ENCODE measurements at regions not wholly inside any gene's neighbourhood (a gene's known extent, or its start where the extent isn't known, plus 50 kb on each side); places are given as distances from the start of the nearest gene placed in this dataset.

GRCh38 chr9:120259100-120259499 lies 320.9 kb downstream of the CDK5RAP2 start:
- Histone ChIP-seq H3K23me2 (ENCODE audit: insufficient read length, low read depth, low read length, poor library complexity, severe bottlenecking) (no peaks in the 10 kb centered on the region), H3K27ac (ENCODE audit: insufficient read length, low read depth, low read length) (no peak overlapping the region), H3K4ac (ENCODE audit: low read depth, low read length) (no peak overlapping the region), H4K5ac (ENCODE audit: insufficient read length, low read depth, low read length) (no peak overlapping the region), H3K27me3 (ENCODE audit: insufficient read depth, low read length) (no peaks in the 10 kb centered on the region), H3T11ph (ENCODE audit: low read length) (no peak overlapping the region), H4K8ac (replicated peaks; ENCODE audit: insufficient read length, low read depth, low read length) (no peak overlapping the region), H2AFZ (ENCODE audit: low read length) (no peak overlapping the region), H3K9me3 (ENCODE audit: control insufficient read depth, low read depth, low read length) (no peaks in the 10 kb centered on the region), H3K4me2 (ENCODE audit: insufficient read depth, insufficient read length, low read length) (no peak overlapping the region), H3K79me2 (ENCODE audit: insufficient read depth, low read length) (no peaks in the 10 kb centered on the region), H3K9ac (ENCODE audit: extremely low read depth, insufficient read length, low read length) (no peak overlapping the region), H3K18ac (ENCODE audit: insufficient read length, low read depth, low read length) (no peak overlapping the region), H4K20me1 (ENCODE audit: control insufficient read depth, insufficient read depth, insufficient read length) (no peaks in the 10 kb centered on the region), H2AK5ac (ENCODE audit: insufficient read length, low read length) (no peak overlapping the region), H3K56ac (ENCODE audit: insufficient read length, low read depth, low read length) (no peak overlapping the region), H3K4me1 (ENCODE audit: insufficient read depth, low read length) (no peaks in the 10 kb centered on the region), H2BK15ac (ENCODE audit: low read depth, low read length) (no peak overlapping the region), H2BK12ac (ENCODE audit: insufficient read length, low read depth, low read length) (no peak overlapping the region), H2BK20ac (ENCODE audit: low read depth, low read length, poor library complexity, severe bottlenecking) (no peak overlapping the region), H2BK5ac (ENCODE audit: insufficient read length, low read length) (no peak overlapping the region), H3K14ac (ENCODE audit: insufficient read depth, low read length) (no peak overlapping the region; the same call in 1 of the 2 replicates), H4K91ac (ENCODE audit: insufficient read length, low read depth, low read length) (no peak overlapping the region), H3K23ac (ENCODE audit: insufficient read length, low read depth, low read length) (no peak overlapping the region), H2BK120ac (ENCODE audit: low read depth, low read length, poor library complexity, severe bottlenecking) (no peak overlapping the region), H3K79me1 (ENCODE audit: insufficient read depth, low read depth, low read length, poor library complexity, severe bottlenecking) (no peaks in the 10 kb centered on the region)
- TF ChIP-seq, protein P1, sequence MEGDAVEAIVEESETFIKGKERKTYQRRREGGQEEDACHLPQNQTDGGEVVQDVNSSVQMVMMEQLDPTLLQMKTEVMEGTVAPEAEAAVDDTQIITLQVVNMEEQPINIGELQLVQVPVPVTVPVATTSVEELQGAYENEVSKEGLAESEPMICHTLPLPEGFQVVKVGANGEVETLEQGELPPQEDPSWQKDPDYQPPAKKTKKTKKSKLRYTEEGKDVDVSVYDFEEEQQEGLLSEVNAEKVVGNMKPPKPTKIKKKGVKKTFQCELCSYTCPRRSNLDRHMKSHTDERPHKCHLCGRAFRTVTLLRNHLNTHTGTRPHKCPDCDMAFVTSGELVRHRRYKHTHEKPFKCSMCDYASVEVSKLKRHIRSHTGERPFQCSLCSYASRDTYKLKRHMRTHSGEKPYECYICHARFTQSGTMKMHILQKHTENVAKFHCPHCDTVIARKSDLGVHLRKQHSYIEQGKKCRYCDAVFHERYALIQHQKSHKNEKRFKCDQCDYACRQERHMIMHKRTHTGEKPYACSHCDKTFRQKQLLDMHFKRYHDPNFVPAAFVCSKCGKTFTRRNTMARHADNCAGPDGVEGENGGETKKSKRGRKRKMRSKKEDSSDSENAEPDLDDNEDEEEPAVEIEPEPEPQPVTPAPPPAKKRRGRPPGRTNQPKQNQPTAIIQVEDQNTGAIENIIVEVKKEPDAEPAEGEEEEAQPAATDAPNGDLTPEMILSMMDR (conservative IDR thresholded peaks at IDR 0.05), result no peak
- H3K9me3 Mint-ChIP-seq, result no peaks in the 10 kb centered on the region
- no CpG with 5 or more reads among the region's 1 CpG for WGBS (ENCODE audit: extremely low coverage, insufficient read length, low lambda C conversion rate)
- peaks cover 9% of the 10 kb centered on the region for H3K27me3 Mint-ChIP-seq (ENCODE audit: low read depth)
- H3K4me3 Mint-ChIP-seq, result no peak overlapping the region
- no peak for DNase-seq
- no peaks in the 10 kb centered on the region; a peak in 1 of 4 replicates for H3K4me1 Mint-ChIP-seq
- no peak overlapping the region for H3K27ac Mint-ChIP-seq
- no peaks in the 10 kb centered on the region for H3K36me3 Mint-ChIP-seq (ENCODE audit: insufficient read depth in 1 of 3, low read depth in 3 of 3)

Measured in H9 (cell line).